ENCODE measurements at regions not wholly inside any gene's neighbourhood (a gene's known extent, or its start where the extent isn't known, plus 50 kb on each side); places are given as distances from the start of the nearest gene placed in this dataset.

DNA sequence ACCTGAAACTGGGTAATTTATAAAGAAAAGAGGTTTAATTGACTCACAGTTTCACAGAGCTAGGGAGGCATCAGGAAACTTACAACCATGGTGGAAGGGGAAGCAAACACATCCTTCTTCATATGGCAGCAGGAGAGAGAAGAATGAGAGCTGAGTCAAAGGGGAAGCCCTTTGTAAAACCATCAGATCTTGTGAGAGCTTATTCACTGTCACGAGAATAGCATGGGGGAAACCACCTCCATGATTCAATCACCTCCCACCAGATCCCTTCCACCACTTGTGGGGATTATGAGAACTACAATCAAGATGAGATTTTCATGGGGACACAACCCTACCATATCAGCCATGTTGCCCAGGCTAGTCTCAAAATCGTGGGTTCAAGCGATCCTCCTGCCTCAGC lies 143.4 kb downstream of the FGF18 start:
- no peak for TF ChIP-seq POLR2A (IDR thresholded peaks at IDR 0.05)
- TF ChIP-seq, protein P1, sequence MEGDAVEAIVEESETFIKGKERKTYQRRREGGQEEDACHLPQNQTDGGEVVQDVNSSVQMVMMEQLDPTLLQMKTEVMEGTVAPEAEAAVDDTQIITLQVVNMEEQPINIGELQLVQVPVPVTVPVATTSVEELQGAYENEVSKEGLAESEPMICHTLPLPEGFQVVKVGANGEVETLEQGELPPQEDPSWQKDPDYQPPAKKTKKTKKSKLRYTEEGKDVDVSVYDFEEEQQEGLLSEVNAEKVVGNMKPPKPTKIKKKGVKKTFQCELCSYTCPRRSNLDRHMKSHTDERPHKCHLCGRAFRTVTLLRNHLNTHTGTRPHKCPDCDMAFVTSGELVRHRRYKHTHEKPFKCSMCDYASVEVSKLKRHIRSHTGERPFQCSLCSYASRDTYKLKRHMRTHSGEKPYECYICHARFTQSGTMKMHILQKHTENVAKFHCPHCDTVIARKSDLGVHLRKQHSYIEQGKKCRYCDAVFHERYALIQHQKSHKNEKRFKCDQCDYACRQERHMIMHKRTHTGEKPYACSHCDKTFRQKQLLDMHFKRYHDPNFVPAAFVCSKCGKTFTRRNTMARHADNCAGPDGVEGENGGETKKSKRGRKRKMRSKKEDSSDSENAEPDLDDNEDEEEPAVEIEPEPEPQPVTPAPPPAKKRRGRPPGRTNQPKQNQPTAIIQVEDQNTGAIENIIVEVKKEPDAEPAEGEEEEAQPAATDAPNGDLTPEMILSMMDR (IDR thresholded peaks at IDR 0.05): no peak
- no peak for TF ChIP-seq EP300 (IDR thresholded peaks at IDR 0.05)

Measured in ovary (tissue), 3 donors.